ENCODE measurements at regions not wholly inside any gene's neighbourhood (a gene's known extent, or its start where the extent isn't known, plus 50 kb on each side); places are given as distances from the start of the nearest gene placed in this dataset.

DNA sequence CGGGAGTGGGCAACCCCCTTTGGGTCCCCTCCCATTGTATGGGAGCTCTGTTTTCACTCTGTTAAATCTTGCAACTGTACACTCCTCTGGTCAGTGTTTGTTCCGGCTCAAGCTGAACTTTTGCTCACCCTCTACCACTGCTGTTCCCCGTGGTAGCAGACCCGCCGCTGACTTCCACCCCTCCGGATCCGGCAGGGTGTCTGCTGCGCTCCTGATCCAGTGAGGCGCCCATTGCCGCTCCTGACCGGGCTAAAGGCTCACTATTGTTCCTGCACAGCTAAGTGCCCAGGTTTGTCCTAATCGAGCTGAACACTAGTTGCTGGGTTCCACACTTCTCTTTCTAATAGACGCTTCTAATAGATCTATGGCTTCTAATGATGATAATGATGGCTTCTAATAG lies 488.6 kb downstream of the MRPL39 start:
- no peak for DNase-seq

DNA sequence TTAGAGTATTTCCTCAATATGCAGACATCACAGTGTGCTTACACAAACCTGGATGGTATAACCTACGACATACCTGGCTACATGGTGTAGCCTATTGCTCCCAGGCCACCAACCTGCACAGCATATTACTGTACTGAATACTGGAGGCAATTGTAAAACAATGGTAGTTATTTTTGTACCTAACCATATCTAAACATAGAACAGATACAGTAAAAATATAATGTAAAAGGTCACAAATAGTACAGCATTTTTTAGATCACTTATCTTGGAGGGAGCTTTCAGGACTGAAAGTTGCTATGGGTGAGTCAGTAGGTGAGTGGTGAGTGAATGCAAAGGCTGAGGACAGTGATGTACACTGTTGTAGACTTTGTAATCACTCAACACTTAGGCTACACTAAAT lies 492.3 kb downstream of the MRPL39 start:
- DNase-seq = no peak

DNA sequence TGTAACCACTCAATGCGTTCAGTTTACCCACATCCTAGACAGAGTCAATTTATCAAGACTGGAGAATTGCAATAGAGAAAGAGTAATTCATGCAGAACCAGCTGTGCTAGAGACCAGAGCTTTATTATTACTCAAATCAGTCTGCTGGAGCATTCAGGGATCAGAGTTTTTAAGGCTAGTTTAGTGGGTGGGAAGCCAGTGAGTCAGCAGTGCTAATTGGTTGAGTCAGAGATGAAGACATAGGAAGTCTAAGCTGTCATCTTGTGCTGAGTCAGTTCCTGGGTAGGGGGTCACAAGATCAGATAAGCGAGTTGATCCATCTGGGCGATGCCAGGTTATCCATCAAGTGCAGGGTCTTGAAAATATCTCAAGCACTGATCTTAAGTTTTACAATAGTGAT lies 499.6 kb downstream of the MRPL39 start:
- DNase-seq = no peak

DNA sequence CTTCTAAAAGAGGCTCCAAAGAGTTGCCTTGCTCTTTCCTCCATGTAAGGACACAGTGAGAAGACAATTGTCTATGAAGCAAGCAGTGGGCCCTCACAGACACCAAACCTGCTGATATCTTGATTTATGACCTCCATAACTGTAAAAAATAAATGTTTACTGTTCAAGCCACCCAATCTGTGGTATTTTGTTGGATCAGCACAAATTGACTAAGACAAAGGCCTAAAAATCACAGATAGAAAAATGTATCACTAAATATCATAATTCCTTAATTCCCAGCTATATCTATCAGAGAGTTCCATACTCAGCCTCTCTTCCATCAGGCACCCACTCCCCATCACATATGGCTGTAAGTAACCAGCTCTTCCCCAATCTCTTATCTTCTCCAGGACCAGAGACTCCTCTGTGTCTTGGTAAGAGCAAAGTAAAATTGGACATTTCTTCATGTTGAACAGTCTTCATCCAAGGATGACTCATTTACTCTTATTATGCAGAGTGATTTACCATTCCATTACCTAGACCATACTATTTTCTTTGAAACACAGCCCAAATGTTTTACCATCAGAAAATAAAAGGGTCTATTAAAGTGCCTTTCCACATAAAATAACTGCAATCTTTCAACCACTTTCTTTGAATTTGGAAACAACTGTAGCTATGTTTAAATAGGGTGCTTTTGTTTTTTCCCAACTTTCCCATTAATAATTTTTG lies 503.6 kb downstream of the MRPL39 start:
- DNase-seq = no peak

DNA sequence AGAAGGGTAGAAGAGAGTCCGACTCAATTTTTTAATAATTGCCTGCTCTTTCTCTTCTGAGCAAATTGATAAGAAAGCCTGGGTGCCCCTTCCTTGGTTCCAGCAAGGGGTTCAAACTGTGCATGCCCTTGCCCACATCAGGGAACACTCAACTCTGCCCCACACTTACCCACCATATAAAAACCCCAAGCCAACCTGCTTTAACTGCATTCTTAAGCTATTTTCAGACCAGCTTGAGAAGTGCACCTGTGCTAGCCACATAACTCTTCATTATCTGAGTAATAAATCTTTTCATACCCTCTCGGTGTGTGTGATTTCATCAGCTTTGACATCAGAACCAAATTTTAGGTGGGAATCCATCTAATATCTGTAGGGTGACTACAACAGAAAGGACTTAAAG lies 509.6 kb downstream of the MRPL39 start:
- no peak for DNase-seq

DNA sequence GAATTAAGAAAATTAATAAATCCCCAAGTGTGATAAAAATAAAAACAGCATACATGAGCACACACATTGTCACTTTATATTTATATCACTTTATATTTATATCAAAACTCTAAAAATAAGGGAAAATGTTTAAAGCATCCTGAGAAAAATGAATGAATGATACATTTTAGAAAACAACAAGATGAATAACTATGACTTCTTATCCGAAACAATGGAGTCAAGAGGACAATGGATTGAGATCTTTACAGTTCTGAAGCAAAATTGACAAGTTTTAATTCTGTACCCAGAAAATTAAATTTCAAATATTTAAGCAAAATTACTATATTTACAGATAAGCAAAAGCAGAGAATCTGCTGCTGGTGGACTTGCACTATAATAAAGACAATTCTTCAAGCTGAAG lies 512.6 kb downstream of the MRPL39 start:
- no peak for DNase-seq

DNA sequence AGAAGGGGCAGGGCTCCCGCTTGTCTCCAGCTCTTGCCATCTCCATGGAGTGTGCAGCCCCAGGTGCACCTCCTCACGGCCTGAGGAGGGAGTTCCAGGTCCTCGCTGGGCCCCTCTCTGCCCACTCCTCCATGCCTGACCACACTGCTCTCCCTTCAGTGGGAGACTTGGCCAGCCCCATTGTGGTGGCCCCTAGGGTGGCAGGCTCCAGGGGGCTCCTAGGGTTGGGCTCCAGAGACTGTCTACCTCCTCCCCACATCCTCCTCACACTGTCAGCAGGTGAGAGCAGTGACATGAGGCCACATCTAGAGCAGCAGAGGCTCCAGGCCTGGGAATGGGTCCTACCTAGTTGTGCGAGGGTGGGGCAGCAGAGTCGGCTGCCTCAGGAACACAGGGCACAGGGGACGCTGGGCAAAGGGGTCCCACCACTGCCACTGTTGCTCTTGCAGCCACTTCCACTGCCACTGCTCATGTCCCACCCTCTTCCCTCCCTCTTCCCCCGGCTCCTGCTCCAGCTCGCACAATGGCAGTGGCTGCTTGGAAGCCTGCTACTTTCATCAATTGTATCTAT lies 514.8 kb downstream of the MRPL39 start:
- no peak for DNase-seq

DNA sequence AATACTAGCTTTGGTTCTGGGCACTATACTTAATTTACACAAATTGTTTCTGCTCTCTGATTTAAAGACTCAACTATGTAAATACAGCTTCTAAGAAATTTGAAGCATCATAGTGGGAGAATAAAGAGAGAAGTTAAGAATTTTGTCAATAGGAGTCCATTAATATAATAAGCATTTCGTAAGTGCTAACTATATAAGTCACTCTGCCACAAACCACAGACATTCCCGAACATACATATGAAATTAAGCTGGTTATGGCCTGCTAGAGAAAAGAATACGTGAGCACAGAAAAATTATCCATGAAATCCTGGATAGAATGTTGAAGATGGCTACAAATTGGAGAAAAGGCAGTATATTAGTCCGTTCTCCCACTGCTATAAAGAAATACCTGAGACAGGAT lies 526.2 kb downstream of the MRPL39 start:
- no peak for DNase-seq

DNA sequence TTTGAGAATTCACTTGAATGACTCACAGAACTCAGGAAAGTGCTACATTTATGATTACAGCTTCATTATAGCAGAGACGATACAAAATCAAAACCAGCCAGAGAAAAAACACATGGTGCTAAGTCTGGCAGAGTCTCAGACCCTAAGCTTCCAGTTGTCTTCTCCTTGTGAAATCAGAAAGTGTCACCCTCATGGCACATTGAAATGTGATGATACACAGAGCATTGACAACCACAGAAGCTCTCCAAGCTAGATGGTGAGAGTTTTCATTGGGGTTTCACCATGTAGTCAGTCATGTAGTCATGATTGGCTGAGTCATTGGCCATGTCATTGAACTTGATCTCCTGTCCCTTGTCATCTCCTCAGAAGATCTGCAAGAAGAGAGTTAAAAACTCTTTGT lies 526.6 kb downstream of the MRPL39 start:
- DNase-seq = no peak

DNA sequence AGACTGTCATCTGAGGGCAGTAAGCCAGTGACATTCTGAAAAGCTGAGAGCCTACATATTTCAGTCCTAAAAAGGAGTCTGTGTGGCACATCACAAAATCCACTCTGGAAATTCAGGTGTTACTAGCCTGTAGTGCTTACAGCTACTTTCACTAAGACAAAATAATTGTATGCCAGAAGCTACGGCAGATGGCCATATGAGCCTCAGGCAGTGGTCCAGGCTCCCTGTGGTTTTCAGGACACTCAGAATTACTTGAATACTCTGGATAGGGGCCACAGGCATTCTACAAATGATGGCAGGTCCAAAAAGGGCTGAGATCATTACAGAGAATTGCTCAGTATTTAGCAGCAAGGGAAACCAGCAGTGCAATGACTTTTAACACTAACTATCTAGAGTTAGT lies 527.1 kb downstream of the MRPL39 start:
- no peak for DNase-seq

DNA sequence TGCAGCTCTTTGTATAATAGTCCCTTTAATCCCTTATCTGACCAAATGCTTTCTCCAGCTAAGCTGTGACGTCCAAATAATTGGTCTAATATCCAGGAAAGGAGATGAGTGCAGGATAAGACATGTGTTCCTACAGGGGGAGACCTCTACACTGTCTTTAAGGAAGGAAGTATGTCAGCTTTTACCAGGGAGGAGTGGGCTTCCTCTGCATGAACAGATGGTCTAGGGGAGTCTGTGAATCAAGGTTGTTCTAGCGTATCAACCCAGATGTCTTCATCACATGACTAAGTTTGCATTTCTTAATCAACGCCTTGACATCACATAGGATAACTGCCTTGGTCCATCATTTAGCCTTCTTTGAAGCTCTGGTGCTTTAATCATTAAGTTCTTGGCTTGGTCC lies 528.2 kb downstream of the MRPL39 start:
- DNase-seq = no peak

DNA sequence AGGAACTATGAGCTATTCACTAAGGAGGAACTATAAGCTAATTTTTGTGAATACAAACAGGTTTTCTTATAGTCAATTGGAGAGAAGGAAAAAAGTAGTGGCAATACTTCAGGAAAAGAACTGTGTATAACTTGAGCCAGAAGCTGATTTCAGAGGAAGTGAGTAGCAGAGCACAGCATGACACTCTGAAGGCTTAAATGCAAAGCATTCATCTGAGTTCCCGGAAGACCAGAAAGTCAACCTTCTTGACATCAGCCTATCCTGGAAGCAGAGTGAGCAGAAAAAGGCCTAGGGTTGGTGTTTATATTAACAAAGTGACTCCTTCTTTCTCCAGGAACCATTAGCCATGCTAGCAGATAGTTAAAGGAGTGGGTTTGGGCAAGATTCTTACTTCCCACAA lies 545.2 kb downstream of the MRPL39 start:
- no peak for DNase-seq

DNA sequence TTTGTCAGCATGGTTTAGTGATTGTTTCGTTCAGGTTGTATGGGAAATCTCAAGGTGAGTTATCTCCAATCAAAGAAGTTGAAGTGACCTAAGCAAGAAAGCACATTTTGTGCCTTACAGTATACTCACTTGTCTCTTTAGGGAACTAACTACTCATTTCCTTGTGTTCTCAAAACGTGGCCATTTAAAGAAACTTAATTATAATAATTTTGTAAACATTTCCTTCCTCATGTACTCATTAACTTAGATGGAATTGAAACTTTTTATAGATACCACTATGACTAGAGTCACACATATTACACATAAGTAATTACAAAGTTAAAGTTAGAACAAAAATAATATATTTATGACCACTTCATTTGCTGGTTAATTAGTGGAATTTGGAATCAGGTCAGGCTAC lies 552.6 kb downstream of the MRPL39 start:
- no peak for DNase-seq

DNA sequence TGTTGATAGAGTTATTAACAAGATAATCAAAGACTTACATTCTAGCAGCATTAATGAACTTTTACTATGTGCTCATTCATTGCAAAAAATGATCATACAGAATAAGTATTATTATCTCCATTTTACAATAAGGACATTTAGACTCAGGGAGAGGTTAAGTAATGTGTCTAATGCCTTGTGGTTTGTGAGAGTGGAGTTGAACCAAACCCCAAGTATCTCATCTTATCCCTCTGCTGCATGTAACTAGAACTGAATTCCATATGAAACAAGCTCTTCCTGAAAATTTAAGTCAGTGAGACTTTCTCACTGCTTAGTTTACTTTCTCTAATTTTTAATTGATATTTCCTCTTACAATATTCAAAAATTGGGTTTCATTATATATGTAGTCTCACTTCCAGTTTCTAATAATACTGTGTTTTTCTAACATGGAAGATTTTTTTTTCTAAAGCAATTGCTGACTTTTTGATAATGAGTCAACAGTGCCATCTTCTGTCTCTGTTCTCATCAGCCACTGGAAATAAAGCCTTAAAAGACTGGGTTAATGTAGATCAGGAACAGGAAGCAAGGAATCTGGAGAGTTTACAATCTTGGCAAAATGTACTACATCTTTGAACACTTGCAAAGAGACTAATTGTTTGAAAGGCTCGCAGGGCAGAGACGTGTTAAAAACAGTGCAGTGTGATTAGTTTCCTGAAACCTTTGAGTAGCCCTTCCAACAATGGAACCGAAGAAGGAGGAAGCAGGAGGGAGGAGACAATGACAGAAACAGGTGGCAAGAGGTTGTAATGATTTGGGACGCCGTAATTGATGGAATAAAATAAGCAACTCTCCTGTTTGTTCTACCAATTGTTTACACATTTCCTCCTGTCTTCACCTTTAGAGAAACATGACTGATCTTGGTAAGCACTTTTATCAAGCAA lies 567.6 kb downstream of the MRPL39 start:
- DNase-seq = no peak

DNA sequence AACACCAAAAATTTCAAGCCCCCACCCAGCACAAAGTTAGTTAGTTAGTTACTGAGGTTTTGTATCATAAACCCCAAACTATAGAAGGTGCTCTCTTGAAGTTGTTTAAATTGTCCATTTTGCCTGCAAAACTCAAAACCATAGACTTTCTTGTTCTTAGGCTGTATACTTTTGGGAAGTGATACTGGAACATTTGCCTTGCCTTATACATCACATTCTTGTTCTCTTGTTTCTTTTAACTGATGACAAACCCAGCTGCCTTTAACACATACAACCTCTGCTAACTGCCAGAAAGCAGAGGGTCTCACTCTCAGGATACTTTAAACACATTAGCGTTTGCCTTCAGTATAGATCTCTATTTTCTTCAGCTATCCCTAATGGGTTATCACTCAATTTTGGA lies 570.5 kb downstream of the MRPL39 start:
- DNase-seq = no peak

DNA sequence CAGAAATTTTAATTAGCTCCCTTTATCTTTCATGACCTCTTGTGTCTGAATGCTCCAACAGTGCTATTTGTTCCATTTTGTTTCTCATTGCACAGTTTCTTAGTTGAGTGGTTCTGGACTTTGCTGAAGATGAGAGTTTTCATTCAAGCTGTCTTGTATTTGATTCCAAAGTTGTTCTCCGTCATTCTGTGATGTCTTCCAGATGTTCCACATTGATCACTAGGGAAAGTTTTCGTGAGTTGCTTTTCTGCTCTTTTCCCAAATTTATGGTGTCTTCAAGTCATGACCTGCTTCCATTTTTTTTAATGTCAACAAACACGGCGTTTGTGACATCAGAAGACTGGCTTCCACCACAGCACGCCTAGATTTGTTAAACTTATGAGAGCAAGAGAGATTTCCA lies 575.5 kb downstream of the MRPL39 start:
- no peak for DNase-seq

DNA sequence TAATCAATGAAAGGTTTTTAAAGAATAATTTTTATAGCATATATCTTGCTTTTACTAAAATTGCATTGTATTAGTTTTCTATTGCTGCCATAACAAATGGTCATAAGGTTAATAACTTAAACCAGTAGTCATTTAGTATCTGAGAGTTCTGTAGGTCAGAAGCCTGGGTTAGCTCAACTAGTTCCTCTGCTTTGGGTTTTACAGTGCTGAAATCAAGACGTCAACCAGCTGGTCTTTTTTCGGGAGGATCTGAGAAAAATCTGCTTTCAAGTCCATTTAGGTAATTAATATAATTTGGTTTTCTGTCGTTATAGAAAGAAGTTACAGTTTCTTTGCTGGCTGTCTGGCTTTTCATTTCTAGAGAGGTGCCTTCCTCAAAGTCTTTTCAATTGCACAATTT lies 577.7 kb downstream of the MRPL39 start:
- no peak for DNase-seq

DNA sequence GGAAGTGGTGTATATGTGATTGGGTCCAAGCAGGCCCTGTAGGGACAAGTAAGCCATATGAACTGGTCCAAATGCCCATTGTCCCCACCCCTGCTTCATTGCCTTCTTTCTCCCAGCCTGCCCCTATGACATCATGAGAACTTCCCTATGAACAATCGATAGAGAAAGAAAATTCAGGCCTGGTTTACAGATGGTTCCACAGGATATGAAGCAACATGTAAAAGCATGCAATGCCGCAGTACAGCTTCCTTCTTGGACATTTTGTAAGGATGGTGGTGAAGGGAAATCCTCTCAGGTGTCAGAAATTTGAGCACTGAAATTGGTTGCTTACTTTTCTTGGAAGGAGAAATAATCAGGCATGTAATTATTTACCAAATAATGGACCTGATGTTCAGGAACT lies 581.7 kb downstream of the MRPL39 start:
- no peak for DNase-seq

DNA sequence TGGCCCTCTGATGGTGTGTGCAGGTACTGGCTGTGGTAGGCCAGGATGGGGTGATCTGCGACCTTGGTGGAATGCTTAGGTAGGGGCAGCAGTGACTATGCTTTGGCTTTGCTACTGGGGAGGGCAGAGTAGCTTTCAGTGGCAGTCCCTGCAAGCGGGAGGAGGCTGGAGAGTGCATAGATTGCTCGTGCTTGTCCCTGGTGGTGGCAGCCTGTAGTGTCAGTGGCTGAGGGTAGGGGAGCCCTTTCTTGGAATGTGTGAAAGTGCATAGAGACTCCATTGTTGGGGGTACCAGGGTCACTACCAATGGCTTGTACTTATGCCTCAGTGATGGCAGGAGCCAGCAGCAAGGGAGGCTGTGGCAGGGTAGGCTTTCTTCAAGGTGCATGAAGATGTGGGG lies 582.6 kb downstream of the MRPL39 start:
- no peak for DNase-seq

DNA sequence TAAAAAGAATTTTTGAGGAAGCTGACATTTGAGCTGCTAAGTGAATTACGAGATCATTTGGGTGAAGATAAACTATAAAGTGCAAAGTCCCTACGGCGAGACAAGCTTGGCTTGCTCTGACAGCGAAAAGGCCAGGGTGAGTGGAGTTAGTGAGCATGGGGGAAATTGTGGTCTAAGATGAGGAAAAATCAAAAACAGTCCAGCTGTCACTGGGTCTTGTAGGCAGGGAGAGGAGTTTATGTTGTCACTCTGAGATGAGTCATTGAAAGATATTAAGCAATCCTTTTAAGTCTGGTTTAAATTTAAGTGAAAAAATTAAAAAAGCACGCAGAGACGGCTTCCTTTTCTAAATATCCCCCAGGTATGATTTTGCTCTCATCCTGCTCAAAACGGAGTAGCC lies 601.9 kb downstream of the MRPL39 start:
- DNase-seq = no peak

DNA sequence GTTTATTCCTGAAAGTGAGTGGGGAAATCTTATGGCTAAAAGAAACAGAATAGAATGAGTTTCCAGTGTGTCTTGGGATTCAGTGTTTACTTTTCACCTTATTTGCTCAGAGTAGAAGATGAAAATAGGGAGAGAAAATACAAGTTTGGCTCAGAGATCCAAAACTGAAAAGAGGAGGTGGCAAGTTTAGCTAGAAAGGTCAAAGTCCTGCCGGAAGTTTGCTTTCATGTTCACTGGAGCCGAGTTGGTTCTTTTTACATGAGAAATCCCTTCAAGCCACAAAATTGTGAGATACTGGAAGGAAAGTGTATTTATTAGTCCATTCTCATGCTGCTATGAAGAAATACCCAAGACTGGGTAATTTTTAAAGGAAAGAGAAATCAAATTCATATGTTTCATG lies 604.6 kb downstream of the MRPL39 start:
- no peak for DNase-seq

DNA sequence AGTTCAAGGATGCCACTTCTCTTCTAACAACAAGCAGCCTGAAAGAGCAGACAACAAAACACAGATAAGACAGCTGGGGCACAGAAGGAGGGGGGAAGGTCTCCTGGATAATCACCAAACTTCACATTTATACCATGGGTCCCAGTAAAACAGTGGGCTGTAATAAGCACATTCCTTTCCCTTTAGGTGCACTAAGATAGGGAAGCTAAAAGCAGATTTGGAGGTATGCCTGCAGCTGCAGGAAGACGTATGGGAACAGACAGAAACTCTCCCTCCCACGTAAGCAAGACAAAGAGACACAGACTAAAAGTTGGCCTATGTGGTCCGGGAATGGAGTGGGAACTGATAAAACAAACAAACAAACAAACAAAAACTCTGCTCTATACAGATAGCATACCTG lies 612.1 kb downstream of the MRPL39 start:
- DNase-seq = no peak

DNA sequence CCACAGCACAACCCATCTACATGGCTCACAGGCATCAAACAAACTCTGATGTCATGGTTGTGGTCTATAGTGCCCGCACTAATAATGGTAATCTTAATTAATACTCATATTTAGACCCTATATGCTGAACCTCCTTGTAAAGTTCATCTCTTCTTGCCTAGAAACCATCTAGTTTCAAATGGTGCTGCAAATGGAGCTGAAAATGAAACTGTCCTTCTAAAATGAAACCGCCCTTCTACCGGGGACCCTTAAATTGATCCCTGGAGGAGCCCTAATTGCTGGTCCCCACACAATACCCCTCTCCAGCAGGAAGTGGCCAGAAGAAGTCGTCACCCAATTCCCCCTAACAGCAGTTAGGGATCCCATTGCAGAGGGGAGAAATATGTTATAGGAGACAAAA lies 612.6 kb downstream of the MRPL39 start:
- no peak for DNase-seq

DNA sequence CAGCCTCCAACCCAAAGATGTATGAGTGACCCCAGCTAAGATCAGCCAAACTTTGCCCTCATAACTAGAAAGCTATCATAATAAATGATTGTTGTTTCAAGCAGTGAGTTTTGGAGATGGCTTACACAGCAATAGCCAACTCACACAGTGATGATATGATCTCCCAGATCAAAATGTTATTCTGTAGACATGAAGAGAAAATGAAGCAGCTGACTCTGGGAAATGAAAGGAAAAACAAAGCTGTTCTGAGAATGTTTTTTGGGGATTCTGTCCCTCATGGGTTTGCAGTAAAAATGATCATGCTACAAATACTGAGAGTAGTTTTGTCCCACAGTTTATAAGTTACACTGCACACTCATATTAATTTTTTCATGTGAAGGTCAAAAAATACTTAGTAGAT lies 617.8 kb downstream of the MRPL39 start:
- no peak for DNase-seq

Data from CD4-positive, alpha-beta T cell treated with Interferon alpha-2 for 1 hour (primary cell).